T-helper 9 cell (primary cell): ENCODE measurements at regions not wholly inside any gene's neighbourhood (a gene's known extent, or its start where the extent isn't known, plus 50 kb on each side); places are given as distances from the start of the nearest gene placed in this dataset.

Source experiments
- DNase-seq: peaks from one replicate; pipeline ENCODE4 v3.0.0-alpha.2; 2020

DNA sequence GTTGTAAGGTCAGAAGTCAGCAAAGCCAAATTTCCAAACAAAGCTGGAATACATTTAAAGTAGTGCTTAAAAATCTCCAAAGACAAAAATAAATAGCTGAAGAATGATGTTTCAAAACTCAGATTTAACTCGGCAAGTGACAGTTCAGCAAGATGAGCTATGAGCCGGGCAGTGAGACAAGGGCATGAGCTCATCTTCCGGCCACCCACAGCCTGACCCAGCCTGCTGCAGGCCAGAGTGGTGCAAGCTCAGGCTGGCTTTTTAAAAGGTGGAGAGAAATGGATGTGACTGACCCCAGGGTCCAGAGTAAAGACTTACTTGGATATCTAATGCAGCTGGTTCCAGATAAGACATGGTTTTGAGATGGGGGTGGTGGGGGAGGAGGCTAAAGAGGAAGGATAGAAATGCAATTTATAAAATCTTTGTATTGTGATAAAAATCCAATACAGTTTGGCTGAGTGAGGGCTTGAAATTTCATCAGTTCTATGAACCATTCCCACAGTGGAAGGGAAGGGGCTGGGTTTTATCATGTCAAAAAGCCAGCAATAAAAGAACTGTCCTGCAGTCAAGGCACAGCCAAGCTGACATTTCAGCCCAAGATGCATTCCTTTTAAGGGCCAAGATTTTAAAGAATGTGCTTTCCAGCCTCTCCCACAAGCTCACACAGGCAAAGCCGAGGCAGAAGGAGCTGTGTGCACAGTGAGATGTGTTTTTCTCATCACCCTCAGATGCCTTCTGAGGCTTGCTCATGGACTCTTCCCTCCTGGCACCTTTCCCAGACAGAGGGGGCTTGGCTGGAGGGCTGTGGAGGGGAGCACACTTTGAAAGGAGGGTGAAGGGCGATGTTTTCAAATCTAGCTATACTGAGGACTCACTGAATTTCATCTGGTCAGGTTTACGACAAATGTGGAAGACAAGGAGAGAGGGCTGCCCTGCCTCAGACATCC is 97.9 kb upstream of the KLHL29 start:
- DNase-seq, result no peak

DNA sequence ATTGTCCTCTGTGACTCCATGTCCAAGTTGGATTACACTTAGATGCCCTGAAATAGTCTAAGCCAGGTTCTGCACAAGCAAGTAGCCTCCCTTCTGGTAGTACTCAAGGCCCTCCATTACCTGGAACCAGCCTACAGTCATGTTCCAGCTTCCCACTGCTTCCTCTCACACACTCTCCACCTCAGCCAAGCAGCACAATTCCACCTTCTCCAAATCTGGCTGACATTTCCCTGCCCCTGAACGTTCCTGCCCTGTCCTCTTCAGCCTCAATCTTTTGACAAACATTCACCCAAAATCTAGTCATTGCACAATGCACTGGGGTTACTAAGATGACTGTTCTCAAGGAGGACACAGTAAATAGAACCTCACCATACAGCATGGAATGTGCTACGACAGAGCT is 95.3 kb upstream of the KLHL29 start:
- no peak for DNase-seq

DNA sequence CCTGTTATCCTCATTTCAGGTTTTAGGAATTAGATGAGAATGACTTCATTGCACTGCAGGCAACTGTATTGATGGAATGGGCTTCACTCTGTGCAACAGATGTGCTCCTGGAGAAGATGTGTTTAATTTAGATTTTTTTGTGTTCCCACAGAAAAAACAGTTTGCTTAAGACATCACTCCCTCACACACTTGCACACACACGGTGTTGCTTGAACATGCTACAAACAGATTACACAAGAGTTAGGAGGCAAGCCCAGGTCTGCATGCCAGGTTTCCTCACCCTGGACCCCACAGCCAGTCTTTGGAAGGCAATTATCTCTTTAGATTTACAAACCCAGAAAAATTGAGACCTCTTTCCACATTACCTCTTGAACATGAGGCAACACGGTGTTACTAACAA is 93.7 kb upstream of the KLHL29 start:
- DNase-seq, result no peak

DNA sequence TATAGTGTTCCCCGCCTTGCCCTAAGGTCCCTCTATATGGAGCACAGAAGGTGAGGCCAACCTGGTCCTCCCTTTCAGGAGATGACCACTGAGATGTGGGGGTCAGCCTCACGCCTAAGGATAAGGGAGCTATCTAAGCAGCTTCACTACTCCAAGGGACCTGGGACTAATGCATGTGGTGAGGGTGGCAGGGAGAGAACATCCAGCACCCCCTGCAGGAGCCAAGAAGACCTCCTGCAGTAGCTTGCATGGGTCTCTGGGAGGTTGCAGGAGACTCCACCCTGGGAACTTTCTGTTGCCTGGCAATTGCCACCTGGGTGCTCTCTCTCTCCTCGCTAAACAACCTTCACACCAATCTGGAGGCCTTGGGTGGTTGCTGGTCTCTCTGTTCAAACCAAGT is 93.0 kb upstream of the KLHL29 start:
- DNase-seq, result no peak

DNA sequence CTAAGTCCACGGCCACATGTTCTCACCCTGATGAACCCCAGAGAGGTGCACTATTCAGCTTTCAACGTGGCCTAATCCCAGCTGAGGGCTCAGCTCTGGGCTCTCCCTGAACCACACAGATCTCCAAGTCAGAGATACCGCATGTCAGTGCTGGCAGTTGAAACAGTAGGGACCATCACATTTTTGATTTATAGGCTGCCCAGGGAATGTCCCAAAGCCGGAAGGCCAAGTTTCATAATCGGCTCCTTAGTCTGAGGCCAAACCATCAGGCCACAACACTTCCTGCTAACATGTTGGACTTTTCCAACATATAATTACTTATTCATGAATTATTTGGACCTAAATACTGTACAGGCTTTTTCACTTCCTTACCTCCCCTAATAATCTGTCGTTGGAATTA is 91.9 kb upstream of the KLHL29 start:
- DNase-seq, result no peak

DNA sequence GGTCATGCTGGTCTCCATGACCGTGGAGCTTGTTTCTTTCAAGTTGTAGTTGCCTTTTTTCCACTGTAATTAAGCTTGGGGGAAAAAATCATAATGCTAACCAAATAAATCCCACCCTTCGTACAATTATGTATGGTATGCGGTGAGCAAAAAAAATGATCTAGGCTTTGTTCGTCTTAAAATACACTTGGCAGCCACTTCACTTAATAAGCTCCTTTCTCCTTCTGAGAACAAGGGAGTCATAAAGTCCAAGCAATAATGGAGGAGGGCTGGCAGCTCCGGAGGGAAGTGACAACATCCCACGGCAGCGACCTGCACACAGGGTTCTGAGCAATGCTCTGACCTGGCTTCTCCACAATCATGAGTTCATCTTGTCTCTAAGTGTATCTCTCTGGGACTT is 91.2 kb upstream of the KLHL29 start:
- no peak for DNase-seq

DNA sequence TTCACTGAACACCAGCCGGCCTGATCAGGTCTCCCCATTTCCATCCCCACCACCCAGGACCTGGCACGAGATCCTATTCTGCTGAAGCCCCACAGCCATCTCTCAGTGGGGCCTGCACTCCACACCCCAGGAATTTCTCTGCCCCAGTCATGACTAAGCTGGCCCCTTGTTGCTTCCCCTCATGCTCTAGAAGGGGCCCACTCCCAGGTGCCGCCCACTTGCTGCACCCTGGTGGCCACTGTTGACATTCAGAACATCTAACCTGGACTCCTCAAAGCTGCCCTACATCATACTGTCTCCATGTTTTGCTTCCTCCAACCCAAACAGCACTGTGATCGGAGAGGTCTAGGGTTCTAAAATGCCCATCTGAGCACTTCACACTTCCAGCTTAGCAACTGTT is 90.7 kb upstream of the KLHL29 start:
- DNase-seq, result no peak

DNA sequence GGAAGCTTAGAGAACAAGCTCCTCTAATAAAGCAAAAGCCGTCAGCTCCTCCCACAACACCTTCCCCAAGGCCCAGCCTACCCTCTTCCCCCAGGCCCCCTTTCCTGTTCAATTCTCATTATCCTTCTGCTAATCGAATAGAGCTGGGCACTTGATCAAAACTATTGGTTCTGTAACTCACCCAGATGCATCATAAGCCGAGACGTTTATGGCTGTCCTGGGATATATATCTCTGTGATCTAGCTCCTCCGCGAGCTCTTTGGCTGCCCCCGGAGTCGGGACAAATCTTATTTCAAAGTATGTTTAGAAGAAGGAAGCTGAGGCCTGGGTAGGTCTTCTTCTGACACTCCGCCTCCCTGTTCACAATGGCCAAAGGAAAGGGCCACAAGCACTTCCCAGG is 88.3 kb upstream of the KLHL29 start:
- no peak for DNase-seq

DNA sequence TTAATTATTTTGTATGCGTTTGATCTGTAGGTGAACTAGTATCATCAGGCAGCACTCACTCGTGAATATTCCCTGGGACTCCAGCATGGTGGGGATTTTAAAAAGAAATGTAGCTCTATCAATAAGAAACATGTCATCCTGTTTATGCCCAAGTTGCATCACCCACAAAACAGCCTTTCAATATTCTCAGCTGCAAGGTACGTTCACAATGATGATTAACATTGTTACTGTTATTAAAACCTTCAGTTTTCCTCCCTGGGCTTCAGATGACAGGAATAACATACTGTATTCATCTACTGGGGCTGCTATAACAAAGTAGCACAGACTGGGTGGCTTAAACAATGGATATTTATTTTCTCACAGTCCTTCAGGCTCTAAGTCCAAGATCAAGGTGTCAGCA is 87.9 kb upstream of the KLHL29 start:
- no peak for DNase-seq

DNA sequence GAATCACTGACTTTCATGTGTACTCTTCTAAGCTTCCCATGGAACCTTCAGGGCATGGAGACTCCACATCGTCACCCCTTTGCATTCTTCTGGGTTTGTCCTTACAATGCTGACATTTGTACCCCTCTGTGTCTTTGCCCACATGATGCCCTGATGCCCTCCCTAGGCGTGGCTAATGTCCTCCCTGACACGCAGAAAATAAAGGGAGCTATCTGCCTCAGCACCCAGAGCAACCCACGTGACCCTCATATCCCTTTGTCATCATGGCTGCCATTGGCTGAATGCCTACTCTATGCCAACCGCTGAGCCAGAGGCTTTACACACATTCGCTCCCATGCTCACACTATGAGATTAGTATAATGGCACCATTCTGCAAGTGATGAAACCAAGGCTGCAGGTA is 86.4 kb upstream of the KLHL29 start:
- no peak for DNase-seq

DNA sequence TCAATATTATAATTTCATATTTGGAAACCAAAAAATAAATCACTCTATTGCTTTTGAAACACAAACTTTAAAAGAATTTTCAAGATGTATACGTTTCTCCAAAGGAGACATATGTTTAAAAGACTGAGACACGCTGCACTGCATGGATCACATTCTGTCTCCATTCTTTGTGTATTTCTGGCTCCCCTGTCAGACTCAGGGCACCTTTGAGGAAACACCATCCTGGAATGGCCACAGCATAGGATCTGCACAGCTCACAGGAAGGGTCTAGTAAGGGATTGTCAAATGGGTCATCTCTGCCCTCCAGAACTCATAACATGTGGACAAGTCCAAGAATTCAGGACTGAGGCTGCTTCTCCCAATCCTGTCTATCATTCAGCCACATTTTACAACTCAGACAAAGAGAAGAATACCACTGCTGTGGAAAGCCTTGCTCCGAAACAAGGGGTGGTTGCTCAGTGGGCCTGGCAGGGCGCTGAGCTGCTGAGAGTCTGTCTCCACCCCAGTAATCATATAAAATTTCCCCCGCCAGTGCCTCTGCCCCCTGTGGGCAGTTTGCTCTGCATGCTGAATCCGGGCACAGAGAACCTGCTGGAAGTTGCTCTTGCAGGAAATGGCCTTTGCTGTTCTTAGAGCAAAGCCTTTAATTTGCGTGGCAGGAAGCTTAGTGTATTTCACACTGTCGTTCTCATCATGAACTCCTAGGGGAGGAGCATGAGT is 85.3 kb upstream of the KLHL29 start:
- no peak for DNase-seq

DNA sequence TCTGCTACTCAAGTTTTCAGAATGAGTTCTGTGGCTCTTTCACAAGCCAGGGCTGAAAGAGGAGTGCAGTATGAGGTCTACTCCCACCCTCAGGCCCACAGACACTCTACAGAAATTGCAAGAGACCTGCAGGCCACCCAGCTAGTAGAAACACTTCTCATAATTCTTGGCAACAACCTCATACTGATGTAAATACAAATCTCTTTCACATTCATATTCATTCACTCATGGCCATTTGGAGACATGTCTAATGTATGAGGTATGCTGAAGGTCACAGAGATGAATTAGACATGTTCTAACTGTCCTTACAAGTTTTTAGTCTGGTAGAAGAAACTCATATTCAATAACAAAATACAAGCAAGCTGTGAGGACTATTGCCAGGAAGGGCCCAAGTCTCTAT is 83.8 kb upstream of the KLHL29 start:
- no peak for DNase-seq

DNA sequence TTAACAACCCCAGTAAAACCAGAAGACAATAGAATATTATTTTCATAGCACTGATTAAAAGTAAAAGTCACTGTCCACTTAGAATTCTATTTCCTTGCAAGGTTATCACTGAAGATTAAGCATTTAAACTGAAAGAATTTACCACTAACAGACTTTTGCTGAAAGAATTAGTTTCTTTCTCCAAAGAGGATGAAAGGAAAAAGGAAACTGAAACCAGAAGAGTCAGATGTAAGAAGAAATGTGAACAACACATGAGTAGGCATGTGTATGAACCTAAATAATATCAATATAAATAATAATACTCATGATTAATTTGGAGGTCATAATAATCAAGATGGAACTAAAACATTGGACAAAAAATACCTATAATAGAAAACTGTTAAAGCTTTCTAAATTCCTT is 82.4 kb upstream of the KLHL29 start:
- no peak for DNase-seq

DNA sequence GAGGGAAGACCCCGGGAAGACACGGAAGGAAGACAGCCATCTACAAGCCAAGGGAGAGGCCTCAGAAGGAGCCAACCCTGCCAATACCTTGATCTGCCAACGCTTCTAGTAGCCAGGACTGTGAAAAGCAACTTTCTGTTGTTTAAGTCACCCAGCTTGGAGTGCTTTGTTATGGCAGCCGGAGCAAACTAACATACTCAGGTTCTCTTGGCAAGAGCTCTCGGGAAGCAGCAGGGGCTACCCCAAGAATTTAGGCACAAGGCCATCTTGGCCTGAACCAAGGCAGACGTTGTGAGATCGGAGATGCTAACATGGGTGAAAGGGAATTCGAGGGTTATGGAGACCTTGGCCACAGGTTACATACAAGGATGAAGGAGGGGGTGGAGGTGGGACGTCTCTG is 78.6 kb upstream of the KLHL29 start:
- no peak for DNase-seq

DNA sequence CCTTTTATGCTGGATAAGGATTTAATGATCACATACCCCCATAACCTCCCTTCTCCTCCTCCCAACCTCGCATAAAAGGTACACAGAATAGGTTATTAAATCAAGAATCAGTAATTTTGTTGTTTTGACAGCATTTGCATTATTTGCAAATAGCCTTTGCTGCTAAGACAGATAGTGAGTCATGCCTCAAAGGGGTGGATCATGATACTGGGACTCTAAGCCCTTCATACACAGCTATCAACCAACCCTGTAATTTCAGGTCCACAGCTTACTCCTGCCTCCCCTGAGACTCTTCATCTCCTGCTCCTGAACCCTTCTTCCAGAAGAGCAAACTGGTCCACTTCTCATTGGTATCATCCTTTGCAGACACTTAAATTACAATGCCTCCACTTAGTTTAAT is 73.8 kb upstream of the KLHL29 start:
- DNase-seq, result no peak

DNA sequence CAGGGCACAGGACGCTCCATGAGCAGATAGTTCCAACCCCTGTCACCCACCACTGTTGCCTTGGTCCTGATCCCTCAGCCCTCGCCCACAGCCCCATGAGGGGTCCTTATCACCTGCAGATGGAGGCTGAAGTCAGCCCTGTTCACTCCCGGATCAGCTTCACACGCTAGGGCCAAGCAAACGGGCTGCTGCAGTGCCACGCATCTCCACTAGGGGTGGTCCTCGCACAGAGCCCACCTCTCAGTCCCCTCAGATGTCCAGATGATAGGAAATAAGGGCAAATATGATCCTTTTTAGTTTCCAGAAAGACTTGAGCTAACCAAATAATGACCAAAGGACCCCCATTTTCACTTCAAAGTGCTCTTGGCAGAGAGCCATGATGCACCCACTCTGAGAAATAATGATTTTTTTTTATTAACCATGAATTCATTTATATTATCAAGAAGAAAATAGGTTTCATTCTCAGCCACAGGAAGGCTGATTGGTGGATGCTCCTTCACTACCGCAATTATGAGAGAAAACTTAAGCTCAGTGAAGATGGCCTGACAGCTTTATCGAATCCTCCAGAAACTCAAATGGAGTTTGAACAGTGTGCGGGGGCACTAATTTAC is 71.9 kb upstream of the KLHL29 start:
- no peak for DNase-seq

DNA sequence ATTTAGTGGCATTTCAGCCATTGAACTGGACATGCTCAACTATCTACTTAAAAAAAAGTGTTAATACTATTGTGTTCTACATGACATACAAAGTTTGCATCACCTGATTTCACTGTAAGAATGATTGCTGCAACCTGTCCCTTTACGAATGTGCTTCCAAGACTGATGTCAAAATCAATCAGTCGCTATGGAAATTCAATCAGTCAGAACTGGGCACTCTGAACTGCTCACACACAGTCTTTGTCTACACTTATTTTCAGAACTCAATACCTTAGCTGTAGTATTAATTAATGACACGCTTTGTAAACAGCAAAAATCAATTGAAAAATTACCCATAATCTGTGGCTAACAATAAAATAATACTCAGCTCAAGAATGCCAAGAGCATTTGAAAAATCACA is 70.3 kb upstream of the KLHL29 start:
- DNase-seq, result no peak

DNA sequence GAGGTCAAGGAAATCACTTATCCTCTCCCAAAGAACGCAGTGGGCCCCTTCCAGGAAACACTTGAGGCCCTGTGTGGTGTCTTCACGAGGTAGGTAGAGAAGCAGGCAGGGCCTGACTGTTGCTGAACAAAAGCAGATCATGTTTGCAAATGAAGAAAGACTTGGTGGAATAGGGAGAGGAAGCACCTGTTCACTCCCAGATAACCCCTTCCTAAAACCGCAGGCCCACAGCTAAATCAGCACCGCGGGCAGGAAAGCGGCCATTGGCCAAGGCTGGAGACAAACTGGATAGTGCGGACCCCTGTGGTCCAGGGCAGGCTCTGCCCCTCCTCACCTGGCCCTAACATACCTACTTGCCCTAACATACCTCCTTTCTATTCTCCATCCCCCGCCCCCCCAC is 64.9 kb upstream of the KLHL29 start:
- DNase-seq, result no peak

DNA sequence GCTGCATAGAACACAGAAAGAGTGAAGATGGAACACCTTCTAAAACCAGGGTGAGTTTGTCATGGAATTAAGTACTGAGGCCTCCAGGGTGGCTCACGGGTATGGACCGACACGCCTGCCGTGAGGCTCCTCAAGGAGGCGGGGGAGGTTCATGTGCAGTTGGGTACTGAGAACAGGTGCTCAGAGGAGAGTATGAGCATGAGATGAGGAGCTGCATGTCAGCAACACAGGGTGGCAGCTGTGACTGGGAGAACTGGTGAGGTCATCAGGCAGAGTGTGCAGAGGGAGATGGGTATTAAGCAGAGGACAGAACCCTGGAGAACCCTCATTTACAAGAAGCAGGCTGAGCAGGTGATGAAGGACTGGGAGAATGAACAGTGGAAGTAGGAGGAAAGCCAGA is 63.2 kb upstream of the KLHL29 start:
- DNase-seq, result no peak

DNA sequence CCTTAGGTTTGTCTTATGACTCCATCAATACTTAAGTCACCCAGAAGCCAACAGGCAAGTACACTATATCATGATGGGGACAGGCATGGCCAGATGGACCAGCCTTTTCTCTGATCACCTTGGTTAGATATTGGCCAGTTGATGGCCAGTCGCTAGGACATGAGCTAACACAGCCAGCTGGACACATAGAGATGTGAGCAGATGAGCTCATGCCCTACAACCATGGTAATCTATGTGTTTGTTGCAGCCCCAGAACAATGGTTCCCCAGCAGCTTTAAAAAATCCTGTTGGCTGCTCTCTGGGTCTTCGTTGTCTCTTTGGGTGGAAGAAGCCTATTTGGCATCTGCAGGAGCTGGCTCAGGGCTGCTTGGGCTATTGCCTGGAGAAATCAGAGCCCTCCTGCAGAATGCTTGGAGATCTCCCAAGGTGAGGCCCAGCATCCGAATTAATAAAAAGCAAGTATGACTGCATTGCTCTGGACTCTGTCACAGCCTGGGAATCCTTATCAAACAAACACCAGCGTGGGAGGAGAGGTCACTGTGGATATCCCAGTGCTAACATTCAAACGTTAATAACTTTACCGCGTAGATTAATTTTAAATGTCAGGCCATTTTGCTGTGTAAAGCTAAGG is 62.3 kb upstream of the KLHL29 start:
- no peak for DNase-seq

DNA sequence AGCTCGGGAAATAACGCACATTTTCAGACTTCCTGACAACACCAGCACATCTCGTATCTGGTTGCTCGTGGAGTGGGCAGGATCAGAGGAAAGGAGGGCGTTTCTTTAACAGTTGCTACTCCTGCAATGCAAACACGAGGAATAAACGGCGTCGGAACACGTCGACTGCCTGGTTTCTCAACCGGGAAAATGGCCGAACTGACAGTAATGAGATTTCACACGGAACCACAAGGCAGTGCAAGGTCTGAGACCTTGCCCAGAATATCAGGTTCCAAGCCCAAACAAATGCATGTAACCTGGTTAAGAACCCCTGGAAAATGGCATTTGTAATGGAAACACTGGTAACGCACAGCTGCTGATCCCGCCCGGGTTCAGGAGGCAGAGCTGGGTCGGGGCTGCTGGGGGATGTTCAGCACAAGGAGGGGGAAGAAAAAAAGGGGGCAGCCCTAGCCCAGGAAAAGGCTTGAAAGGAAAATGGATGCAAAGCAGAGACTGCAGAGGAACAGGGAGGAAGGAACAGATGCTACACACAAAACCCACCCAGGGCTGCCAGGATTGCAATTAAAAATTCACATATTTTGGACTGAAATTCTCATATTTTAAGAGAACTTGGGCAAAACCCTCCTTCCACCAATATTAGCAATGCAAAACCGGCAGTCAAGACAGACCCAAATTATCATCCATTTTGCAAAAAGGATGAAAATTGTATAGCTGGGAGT is 61.6 kb upstream of the KLHL29 start:
- DNase-seq, result no peak

DNA sequence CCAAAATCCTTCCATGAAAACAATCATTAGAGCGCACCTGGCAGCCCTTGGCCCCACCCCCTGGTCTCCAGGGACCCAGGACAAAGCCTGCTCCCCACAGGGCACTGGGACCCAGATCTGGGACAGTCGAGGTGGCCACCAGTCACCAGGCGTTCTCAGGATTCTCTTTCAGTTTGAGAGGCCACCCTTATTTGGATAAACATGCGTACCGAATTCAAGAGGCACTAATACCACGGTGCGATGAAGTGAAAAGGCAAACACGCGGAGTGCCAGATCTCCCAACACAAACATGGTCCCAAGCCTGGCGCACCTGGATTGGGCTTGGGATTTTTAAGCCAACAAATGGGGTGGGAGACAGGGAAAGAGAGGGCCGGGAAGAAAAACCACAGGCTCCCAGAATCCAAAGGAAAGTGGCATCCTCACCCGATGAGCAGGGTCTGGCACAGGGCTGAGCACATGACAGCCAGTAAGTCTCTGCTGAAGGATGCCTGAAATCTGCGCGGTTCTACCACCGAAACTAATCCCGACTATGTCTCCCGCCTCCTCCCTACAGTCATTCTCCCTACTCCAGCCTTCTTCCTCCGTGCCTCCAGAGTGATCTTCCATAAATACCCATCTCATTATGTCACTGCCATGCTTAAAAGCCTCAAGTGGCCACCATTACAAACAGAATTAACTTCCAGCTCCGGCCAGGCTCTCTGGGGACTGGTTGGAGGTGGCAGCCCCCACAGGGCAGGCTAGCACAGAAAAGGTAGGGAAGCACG is 60.9 kb upstream of the KLHL29 start:
- DNase-seq, result no peak
